HG03039 (cell line): ENCODE measurements at regions not wholly inside any gene's neighbourhood (a gene's known extent, or its start where the extent isn't known, plus 50 kb on each side); places are given as distances from the start of the nearest gene placed in this dataset.
"Not testable (repeated sequence)": the region's sequence is repeated elsewhere in the genome, so short reads cannot be mapped to it uniquely, and the experiment has no call there.

Experiments
- ATAC-seq: cut with Tn5 transposase; IDR thresholded peaks from one replicate; pipeline ENCODE4 v1.9.1; 2021; ENCODE audit warnings: mild to moderate bottlenecking, moderate library complexity; ENCODE audit not compliant: unreplicated experiment

DNA sequence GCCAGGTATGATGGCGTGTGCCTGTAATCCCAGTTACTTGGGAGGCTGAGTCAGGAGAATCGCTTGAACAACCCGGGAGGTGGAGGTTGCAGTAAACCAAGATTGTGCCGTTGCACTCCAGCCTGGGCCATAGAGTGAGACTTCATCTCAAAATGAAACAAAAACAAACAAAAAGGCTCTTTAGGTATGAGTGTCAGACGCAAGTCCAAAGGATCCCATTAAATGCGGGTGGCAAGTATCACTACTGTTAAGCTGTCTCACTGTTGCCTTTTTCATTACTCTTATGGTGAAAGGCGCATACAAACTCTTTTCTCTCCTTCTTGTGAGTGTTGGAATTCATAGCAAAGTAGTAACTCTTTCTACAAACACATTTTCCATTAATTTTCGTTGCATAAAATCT, 688.5 kb upstream of the CHD1 start:
- no peak for ATAC-seq

DNA sequence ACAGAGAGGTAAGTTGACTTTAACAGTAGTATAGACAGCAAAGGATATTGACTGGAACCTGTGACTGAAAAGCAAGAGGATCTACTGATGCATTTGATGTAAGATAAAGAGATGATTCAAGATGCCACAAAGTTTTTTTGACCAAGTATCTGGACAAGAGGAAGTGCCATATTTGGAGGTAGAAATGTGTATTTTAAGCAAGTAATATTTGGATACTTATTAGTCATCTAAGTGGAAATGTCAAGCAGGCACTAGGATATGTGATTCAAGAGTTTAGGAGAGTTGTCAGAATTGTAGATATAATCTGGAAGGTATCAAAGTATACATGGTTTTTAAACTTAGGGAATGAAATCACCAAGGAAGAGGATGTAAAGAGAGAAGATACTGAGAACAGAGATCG, 686.1 kb upstream of the CHD1 start:
- ATAC-seq, result no peak

DNA sequence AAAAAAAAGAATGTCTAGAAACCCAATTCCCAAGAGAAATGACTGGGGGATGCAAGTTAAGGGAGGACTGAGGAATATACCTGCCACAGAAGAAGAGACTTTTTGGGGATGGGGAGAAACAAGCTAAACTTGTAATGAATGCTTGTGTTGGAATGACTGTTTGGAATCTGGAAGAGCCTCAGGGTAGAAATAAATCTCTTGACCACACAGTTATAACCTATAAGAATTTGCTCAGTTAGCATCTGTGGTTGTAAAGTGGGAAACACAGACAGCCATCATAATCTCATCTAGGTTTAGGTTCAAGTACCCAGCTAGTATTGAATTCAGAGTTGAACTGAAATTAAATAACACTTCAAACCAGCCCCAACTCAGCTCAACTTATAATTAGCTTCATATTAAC, 678.3 kb upstream of the CHD1 start:
- ATAC-seq, result no peak

DNA sequence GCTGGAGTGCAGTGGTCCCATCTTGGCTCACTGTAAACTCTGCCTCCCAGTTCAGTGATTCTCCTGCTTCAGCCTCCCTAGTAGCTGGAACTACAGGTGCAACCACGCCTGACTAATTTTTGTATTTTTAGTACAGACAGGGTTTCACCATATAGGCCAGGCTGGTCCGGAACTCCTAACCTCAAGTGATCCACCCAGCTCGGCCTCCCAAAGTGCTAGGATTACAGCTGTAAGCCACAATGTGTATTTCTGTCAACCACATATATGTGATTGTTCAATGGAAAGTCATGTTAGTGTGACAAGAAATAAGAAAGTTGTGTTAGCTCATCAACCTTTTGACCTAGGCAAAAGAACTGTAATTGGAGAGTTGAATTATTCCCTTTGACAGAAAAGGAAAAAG, 677.1 kb upstream of the CHD1 start:
- no peak for ATAC-seq

DNA sequence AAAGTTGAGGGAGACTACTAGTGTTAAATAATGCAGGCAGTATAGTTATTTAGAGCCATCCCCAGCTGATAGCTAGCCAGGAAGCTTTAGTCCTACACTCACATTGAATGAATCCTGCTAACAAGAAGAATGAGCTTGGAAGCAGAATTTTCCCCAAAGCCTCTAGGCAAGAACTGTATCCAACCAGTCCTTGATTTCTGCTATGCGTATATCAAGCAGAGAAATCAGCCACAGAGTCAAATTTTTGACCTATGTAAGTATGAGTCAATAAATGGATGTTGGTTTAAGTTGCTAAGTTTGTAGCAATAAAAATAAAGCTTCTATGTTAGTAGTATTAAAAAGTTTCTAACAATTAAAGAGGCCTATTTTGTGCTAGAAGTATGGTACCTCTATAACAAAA, 672.1 kb upstream of the CHD1 start:
- ATAC-seq, result no peak

DNA sequence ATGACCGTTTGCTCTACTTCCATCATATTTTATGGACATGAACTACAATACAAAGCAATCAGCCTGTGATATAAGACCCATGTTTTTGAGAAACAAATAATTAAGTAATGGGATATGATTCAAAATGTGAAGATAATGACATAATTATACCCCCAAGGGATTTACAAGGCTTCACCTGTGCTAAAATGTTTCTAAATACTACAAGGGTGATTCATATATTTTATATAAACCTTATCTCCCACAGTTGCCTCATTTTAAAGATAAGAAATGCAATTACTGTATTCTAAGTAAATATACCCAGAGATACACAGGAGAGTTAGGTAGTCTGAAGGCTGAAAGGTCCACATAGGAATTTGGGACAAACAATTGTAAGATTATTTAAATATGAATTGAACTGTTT, 662.0 kb upstream of the CHD1 start:
- ATAC-seq, result no peak

DNA sequence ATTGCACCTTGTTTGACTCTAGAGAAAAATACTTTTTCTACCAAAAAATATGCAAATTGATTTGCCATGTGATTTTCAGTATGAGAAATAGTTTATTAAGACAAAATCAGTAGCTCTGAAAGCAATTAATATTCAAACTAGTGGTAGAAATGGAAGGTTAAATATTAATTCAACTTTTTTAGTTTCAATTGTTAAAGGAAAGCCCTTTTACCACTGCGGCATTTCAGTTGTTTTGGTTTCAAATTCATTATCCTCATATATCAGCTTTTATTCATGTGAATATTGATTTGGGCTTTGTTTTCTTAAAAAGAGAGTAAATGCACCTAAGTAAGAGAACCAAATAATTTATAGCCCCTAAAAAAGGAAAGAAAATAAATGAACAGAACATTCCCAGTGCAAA, 660.6 kb upstream of the CHD1 start:
- no peak for ATAC-seq

DNA sequence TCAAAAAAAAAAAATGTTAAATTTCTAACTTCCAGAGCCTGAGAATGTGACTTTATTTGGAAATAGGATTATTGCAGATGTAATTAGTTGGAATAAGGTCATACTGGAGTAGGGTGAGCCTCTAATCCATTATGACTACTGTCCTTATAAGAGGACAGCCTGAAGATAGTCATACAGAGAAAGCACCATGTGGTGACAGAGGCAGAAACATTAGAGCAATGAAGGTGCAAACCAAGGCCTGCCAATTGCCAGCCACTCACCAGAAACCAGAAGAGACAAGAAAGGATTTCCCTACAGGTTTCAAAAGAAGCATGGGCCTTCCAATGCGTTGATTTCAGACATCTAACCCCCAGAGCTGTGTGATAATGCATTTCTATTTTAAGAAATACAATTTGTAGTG, 659.2 kb upstream of the CHD1 start:
- ATAC-seq, result no peak

DNA sequence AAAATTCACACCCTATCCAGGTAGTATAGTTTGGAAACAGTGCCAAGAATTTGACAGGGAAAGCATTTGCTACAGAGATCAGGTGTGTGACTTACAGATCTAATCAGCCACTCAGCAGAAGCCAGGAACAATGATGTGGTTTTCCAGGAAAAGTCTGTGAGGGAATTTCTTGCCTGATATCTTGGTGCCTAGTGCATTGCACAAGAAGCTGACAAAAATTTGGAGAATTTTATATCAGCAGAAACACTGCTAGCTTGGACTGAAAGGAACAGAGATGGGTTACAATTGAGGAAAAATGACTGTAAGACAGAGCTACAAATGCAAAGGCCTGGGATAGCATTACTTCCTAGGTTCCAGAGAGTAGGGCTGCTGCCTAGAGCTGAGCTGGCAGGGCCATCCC, 658.1 kb upstream of the CHD1 start:
- no peak for ATAC-seq

DNA sequence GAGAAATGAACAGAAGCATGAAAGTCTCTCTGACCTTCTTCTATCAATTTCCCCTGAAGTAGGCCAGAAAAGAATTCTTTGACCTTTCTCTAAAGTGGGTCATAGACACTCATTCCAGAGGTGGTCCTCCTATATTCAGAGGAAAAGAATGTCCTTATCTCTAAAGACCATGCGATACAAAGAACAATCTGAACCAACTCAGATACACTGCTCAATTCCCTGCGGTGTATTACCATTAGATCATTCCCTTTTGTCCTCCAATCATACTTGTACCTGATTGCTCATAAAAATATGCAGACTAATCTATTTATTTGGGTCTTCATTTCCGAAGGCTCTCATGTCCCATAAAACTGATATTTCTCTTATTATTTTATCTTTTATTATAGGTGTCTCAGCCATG, 652.4 kb upstream of the CHD1 start:
- ATAC-seq, result not testable (repeated sequence)

DNA sequence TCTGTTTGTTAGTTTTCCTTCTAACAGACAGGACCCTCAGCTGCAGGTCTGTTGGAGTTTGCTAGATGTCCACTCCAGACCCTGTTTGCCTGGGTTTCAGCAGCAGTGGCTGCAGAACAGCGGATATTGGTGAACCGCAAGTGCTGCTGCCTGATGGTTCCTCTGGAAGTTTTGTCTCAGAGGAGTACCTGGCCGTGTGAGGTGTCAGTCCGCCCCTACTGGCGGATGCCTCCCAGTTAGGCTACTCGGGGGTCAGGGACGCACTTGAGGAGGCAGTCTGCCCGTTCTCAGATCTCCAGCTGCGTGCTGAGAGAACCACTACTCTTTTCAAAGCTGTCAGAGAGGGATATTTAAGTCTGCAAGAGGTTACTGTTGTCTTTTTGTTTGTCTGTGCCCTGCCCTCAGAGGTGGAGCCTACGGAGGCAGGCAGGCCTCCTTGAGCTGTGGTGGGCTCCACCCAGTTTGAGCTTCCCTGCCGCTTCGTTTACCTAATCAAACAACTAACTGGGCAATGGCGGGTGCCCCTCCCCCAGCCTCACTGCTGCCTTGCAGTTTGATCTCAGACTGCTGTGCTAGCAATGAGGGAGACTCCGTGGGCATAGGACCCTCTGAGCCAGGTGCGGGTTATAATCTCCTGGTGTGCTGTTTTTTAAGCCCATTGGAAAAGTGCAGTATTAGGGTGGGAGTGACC, 634.3 kb upstream of the CHD1 start:
- not testable (repeated sequence) for ATAC-seq

DNA sequence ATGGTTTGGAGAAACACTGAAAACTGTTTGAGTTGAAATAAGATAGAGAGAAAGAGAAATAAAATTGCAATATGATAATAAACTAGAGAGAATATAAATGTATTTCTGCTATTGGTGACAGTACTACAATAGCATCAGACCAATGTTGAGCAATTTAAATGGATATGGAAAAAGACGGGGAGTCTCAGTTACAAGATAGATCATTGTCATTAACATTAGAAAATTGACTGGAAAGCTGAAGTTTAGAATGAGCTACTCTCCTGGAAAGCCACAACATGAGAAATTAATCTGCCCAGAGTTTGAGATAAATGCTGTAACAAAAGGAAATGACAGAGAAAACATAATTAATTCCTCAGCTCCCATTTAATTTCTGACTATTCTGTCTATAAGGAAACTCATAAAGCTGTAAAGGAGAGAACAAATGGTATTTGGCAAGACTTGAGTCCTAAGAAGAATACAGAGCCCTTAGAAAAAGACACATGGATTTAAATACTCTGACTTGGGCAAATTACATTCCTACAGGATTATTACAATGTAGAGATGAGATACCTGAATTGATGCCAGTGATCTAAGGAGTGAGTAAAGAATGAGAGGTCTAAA, 624.5 kb upstream of the CHD1 start:
- ATAC-seq, result no peak

DNA sequence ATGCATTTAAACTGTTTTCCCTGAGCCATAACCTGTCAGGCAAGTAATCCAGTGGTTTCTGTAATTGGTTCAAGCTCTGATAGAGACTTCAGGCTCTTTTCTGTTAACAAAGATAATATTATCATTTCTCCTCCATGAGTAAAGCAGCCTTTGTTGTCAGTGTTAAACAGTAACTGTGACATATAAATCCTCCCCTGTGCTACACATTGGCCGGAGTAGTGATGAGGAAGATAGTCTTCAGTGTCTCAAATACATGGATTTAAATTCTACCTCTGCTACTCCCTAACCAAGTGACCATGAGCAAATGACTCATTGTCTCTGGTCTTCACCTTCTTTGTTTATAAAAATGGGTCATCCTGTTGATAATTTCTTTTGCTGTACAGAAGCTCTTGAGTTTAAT, 615.5 kb upstream of the CHD1 start:
- ATAC-seq, result no peak

DNA sequence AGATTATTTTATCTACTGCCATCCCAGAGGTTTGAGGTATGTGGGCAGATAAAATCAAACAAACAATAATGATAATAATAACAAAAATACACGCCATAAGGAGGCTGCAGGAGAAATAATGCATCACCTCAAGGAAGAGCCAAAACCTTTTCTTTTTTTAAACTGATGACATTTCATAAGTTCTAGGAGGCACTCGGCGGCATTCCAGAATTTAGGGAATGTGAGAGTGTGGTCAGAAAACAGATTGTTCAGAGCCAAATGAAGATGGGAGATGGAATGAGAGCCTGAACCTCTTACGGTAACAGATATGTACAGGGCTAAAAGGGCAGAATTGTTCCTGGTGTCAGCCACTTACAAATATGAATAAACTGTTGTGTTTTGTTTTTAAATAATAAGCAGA, 615.0 kb upstream of the CHD1 start:
- ATAC-seq, result no peak

DNA sequence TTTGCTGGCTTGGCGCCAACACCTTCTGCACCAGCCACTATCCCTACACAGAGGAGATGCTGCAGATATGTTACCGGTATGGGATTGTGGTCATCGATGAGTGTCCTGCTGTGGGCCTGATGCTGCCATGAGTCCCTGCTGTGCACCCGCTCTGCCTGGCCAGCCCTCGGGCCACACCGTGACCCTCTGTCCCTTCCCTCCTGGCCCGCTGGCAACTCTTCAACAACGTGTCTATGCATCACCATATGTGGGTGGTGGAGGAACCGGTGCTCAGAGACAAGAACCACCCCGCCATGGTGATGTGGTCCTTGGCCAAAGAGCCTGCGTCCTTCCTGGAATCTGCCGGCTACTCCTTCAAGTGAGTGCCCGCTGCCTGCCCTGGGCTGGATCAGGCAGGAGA, 605.4 kb upstream of the CHD1 start:
- ATAC-seq, result not testable (repeated sequence)

DNA sequence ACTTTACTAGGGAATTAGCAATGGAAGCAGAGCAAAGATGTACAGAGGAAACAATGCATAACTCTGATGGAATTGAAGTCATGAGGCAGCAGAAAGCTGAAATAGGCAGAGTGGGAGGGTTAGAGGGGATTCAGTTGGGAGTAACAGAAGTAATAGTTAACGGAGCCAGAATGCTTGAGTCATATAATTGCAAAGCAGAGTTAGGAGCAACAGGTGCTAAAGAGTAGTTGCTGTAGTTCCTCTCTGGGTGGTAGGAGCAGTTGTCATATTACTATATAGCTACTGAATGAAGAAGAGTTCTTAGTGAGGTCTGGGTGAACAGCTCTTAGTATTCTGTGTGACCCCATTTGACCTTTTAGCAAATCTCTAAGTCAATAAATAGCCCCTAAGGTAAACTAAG, 592.9 kb upstream of the CHD1 start:
- ATAC-seq, result not testable (repeated sequence)

DNA sequence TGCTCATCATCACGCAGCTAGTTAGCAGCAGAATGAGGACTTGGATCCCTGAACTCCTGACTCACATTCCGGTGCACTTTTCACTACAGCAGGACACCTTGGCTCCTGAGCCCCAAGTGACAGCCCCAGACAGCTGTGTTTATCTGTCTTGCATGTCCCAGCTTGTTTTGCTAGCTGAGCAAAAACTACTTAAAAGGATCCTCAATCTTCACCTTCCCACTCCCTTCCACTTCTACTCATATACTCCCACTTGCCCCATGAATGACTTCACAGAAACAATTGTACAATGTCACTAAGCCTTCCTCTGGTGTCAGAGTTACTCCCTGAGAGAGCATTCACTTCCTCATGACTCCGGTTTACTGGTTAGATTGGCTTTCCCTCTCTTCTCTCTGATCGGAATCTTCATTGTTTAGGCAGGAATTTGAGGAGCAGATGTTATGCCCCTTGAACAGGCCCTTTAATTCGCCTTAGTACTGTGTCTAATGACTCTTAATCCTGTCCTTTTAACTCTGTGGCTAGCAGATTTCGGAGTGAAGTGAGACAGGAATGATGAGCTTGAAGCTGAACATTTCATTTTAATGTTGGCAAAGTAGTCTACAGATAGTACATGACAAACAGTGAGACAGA, 587.2 kb upstream of the CHD1 start:
- ATAC-seq, result not testable (repeated sequence)

DNA sequence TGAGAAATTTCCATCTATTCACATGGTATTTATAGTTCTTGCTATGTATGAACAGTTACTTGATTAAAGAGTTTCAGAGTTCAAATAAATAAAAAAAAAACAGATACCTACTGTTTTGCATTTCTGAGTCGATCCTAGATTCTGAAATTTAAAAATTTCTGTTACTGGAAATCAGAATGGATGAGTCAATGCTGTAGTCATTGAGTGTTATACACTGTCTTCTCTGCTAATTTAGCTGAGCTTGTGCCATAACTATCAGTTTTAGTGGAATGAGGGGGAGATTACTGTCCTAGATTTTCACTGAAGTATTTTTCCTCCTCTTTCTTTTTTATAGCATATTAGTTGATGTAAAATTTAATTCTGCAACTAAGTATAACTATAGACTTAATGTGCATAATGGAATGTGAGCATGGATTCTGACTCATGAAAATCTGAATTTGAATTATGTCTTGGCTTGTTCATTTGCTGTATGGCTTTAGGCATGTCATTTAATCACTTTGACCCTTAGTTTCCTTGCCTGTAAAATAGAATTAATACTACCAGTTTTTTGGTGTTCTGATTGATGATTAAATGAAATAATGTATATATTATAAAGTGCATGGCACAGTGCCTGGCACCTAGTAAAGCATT, 581.5 kb upstream of the CHD1 start:
- ATAC-seq, result not testable (repeated sequence)

DNA sequence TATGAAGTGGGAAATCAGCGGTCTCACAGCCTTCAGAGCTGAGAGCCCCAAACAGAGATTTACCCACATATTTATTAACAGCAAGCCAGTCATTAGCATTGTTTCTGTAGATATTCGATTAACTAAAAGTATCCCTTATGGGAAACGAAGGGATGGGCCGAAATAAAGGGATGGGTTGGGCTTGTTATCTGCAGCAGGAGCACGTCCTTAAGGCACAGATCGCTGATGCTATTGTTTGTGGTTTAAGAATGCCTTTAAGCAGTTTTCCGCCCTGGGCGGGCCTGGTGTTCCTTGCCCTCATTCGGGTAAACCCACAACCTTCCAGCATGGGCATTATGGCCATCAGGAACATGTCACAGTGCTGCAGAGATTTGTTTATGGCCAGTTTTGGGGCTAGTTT, 580.3 kb upstream of the CHD1 start:
- ATAC-seq, result not testable (repeated sequence)

DNA sequence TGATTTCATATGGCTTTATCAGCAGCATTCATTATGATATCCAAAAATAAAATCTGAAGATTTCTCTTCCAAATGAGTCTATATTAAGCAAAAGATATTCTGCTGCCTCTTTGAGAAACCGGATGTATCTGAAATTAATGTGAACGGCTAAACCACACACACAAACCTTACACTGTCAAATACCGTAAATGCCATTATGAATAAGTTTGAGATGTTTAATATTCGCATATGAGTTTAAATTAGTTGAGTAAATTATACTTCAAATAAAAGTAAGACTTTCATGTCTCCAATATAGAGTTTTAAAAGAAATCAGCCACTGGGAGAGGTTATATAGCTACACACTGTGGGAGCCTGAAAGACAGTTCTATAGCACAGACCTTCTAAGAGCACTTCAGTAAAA, 566.6 kb upstream of the CHD1 start:
- not testable (repeated sequence) for ATAC-seq

DNA sequence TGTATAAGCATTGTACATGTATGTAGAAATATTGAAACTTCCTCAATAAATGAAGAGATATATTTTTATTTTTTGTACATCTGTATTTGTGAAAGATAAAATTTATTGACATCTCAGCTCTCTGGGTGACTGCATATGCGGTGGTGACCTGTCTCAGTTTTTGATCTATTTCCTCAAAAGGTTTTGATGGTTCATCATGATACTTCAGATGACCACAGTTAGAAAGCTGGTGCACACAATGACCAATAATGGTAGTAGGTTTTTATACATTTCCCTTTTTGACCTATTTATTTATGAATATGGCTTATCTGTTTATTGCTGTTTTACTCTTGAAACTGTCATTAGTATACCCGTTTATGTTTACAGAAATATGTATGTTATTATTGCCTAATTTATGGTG, 549.6 kb upstream of the CHD1 start:
- not testable (repeated sequence) for ATAC-seq

DNA sequence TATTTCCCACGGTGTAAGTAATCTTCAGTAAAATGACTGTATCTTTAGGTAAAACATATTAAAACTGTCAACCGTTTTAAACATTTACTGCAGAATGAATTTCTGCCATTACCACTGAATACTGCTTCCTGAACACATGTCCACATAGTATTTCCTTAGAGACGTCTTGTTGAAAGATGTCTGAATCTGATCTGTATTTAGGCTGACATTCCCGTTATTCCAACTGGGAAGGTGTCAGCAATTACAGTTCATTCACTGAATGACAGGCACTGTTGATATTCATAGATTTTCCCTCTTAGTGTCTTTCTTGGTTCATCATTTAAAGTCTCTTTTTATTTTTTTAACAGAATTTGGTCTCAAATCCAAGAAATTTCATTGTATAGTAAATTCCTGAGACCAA, 544.5 kb upstream of the CHD1 start:
- ATAC-seq, result not testable (repeated sequence)
